ENCODE measurements at regions not wholly inside any gene's neighbourhood (a gene's known extent, or its start where the extent isn't known, plus 50 kb on each side); places are given as distances from the start of the nearest gene placed in this dataset.

- no peaks in the 10 kb centered on the region for H3K36me3 Mint-ChIP-seq (ENCODE audit: insufficient read depth, unreplicated experiment)
- BruUV-seq (replicated peaks), result no TSS peak
- no peak overlapping the region for H3K4me3 Mint-ChIP-seq (ENCODE audit: unreplicated experiment)
- no peaks in the 10 kb centered on the region for H3K9me3 Mint-ChIP-seq (ENCODE audit: unreplicated experiment)
- DNase-seq (ENCODE audit: unreplicated experiment), result no peak
- intact Hi-C loops (cut with micrococcal nuclease), result no loop called here
- no peak for TF ChIP-seq CTCF (IDR thresholded peaks at IDR 0.05; ENCODE audit: unreplicated experiment)
- ChIA-PET POLR2A (interaction anchor here (2.1 kb wide), 1 partner anchor 8 kb away, joined by 12 read pairs; no protein-coding TSS in a partner anchor), CTCF (interaction anchor here (0.6 kb wide), 1 partner anchor 210 kb away, joined by 3 read pairs; no protein-coding TSS in a partner anchor)
- no peak overlapping the region for H3K27ac Mint-ChIP-seq (ENCODE audit: low read depth, unreplicated experiment)
- H3K4me1 Mint-ChIP-seq (ENCODE audit: insufficient read depth, unreplicated experiment), result peaks cover 16% of the 10 kb centered on the region
- H3K27me3 Mint-ChIP-seq (ENCODE audit: insufficient read depth, unreplicated experiment), result no peaks in the 10 kb centered on the region
Observed at GRCh38 chr17:68705714-68706076, 104.5 kb upstream of the FAM20A start.

- Mint-ChIP-seq H3K27ac (ENCODE audit: low read depth, unreplicated experiment) (no peak overlapping the region), H3K4me3 (ENCODE audit: unreplicated experiment) (no peak overlapping the region), H3K9me3 (ENCODE audit: unreplicated experiment) (no peaks in the 10 kb centered on the region), H3K4me1 (ENCODE audit: insufficient read depth, unreplicated experiment) (peaks cover 16% of the 10 kb centered on the region), H3K27me3 (ENCODE audit: insufficient read depth, unreplicated experiment) (no peaks in the 10 kb centered on the region), H3K36me3 (ENCODE audit: insufficient read depth, unreplicated experiment) (no peaks in the 10 kb centered on the region)
- intact Hi-C loops (cut with micrococcal nuclease), result no loop called here
- TF ChIP-seq CTCF (IDR thresholded peaks at IDR 0.05; ENCODE audit: unreplicated experiment), result no peak
- BruUV-seq (replicated peaks), result no TSS peak
- DNase-seq (ENCODE audit: unreplicated experiment), result no peak
- ChIA-PET POLR2A (no interaction called here), CTCF (interaction anchor here (0.6 kb wide), 1 partner anchor 209 kb away, joined by 3 read pairs; no protein-coding TSS in a partner anchor)
Observed at GRCh38 chr17:68704871-68705713, 103.9 kb upstream of the FAM20A start.

GRCh38 chr17:68701046-68701445, 99.9 kb upstream of the FAM20A start:
- CTCF ChIA-PET, result interaction anchor here (0.9 kb wide), 1 partner anchor 9 kb away, joined by 3 read pairs; no protein-coding TSS in a partner anchor
- no peak overlapping the region for H3K4me3 Mint-ChIP-seq (ENCODE audit: unreplicated experiment)

More at GRCh38 chr17:68701046-68701445, 99.9 kb upstream of the FAM20A start:
- H3K36me3 Mint-ChIP-seq (ENCODE audit: insufficient read depth, unreplicated experiment), result peaks cover 5% of the 10 kb centered on the region
- no peaks in the 10 kb centered on the region for H3K27me3 Mint-ChIP-seq (ENCODE audit: insufficient read depth, unreplicated experiment)
- peaks cover 2% of the 10 kb centered on the region for H3K9me3 Mint-ChIP-seq (ENCODE audit: unreplicated experiment)
- H3K27ac Mint-ChIP-seq (ENCODE audit: low read depth, unreplicated experiment), result no peak overlapping the region
- H3K4me1 Mint-ChIP-seq (ENCODE audit: insufficient read depth, unreplicated experiment), result peaks cover 27% of the 10 kb centered on the region
- intact Hi-C loops (cut with micrococcal nuclease), result no loop called here
- TF ChIP-seq CTCF (IDR thresholded peaks at IDR 0.05; ENCODE audit: unreplicated experiment), result no peak
- BruUV-seq (replicated peaks), result no TSS peak
- POLR2A ChIA-PET, result interaction anchor here (0.6 to 1.2 kb wide), 2 partner anchors 188 to 189 kb away, joined by 3 to 4 read pairs; partner anchors contain the start of gene PRKAR1A
- DNase-seq (ENCODE audit: unreplicated experiment), result no peak

Data from MCF 10A (cell line).